NCI-H2107 (cell line): ENCODE measurements at regions not wholly inside any gene's neighbourhood (a gene's known extent, or its start where the extent isn't known, plus 50 kb on each side); places are given as distances from the start of the nearest gene placed in this dataset.
A peak's percentile ranks its signal among the peaks of the same experiment; 100 is the strongest.
"Not testable (repeated sequence)": the region's sequence is repeated elsewhere in the genome, so short reads cannot be mapped to it uniquely, and the experiment has no call there.

ENCODE experiments used
- DNase-seq: peaks from one replicate; lab custom pipeline; 2025; lab: John Stamatoyannopoulos, UW

- no peak for DNase-seq
Observed at GRCh38 chr18:68234131-68234530, 480.8 kb downstream of the TMX3 start.

- DNase-seq = peak; percentile 44
Observed at GRCh38 chr18:68233018-68233417, 481.9 kb downstream of the TMX3 start.

- DNase-seq = no peak
Observed at GRCh38 chr18:68229351-68229750, 485.6 kb downstream of the TMX3 start.

DNA sequence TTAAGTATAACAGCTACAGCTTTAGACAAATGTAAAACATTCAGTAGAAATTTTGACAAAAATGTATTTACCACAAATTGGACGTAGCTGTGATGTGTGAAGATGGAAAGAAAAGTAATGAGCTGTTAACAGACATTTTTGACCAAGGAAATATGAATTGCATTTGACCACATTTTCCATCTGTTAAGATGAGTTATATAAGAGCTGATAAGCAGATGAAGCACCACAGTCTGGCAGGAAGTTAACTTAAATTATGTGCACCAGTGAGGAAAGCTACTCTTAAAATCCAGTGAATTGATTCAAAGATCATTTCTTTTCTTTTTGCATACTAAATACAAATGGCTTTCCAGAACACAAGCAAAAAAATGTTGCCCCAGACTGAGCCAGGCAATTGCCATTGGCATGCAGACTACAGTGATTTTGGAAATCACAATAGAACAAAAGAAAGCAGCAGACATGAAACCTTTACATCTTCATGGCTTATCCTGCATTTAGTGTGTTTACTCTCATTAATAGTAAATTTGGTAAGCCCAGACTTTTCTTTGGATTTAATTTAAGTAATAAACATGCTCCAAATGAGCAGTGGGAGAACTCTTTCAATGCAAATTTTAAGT, 493.7 kb downstream of the TMX3 start:
- DNase-seq = no peak

DNA sequence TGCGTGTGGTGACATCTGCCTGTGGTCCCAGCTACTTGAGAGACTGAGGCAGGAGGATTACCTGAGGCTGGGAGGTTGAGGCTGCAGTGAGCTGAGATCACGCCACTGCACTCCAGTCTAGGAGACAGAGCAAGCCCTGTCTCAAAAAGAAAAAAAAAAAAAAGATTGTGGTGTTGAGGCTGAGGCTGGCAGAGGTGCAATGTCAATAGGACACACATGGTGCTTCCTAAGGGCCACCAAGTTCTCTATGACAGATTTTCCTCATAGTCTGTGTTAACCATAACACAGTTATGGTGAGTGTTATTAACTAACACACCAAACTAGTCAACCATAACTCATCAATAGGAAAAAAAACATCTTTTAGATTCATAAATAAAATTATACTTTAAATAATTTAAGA, 494.4 kb downstream of the TMX3 start:
- DNase-seq = no peak

- no peak for DNase-seq
Observed at GRCh38 chr18:68219872-68220271, 495.0 kb downstream of the TMX3 start.

GRCh38 chr18:68219274-68219673, 495.6 kb downstream of the TMX3 start:
- DNase-seq = no peak

DNA sequence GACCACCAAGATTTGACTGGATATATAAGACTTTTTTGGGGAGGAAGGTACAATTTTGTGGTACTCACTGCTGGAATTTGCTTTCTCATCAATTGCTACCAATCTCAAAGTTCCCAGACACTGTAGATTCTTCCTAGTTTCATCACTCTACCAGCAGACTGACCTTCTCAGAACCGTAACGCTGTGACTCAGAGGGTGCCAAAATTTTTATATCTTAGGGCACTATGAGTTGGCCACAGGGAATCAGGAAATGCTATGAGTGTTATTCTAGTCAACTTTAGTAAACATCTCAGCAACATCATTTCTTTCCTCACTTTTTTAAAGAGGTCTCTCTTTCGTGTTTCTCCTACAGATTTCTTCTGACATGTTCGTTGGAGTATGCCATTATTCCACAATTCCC, 499.0 kb downstream of the TMX3 start:
- DNase-seq = no peak

GRCh38 chr18:68186039-68186438, 528.9 kb downstream of the TMX3 start:
- DNase-seq = no peak

DNA sequence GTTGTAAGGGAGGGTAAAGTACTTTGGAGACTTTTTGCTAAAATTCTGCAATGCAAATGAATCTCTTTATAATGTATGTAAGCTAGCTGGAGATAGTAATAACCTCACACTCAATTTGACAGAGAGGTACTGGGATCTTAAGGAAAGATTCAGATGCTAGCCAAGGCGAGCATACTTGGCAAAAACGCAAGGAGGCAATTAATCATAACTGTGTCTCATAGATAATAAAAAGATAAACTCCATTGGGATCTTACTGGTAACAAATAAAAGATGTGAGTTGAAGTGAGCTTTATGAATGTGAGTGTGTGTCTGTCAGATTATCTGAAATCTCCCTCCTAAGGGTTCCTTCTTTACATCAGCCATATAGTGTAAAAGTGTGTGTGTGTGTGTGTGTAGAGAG, 533.0 kb downstream of the TMX3 start:
- no peak for DNase-seq

GRCh38 chr18:68179811-68180210, 535.1 kb downstream of the TMX3 start:
- DNase-seq = no peak

GRCh38 chr18:68178921-68179320, 536.0 kb downstream of the TMX3 start:
- DNase-seq = no peak

GRCh38 chr18:68177807-68178702, 536.9 kb downstream of the TMX3 start:
- DNase-seq = no peak

DNA sequence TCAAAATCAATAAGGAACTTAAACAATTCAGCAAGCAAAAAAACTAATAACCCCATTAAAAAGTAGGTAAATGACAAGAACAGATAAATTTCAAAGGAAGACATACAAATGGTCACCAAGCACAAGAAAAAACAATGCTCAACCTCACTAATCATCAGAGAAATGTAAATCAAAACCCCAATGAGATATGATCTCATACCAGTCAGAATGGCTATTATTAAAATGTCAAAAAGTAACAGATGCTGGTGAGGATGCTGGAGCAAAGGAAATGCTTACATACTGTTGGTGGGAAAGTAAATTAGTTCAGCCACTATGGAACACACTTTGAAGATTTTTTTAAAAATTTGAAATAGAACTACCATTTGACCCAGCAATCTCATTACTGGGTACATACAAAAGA, 538.0 kb downstream of the TMX3 start:
- no peak for DNase-seq

- no peak for DNase-seq
Observed at GRCh38 chr18:68172842-68173549, 541.9 kb downstream of the TMX3 start.

DNA sequence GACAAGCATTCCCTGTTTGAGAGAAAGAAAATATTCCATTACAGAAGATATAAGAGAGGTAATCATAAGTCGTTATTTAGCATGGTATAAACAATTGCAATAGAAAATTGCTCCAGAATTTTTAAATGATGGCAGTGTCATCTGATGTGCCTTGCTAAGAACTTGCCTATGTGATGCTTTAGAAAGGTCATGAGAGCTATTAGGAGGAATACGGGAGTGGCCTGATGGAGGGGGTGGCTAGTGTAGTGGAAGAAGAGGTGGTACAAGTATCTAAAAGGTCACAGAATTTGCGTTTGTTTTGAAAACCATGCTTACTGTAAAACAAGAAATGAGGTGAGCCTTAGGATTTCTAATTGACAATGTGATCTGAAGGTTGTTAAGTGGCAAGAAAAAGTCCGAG, 550.0 kb downstream of the TMX3 start:
- no peak for DNase-seq

GRCh38 chr18:68153821-68154220, 561.1 kb downstream of the TMX3 start:
- DNase-seq = not testable (repeated sequence)

GRCh38 chr18:68152770-68153169, 562.1 kb downstream of the TMX3 start:
- no peak for DNase-seq

DNA sequence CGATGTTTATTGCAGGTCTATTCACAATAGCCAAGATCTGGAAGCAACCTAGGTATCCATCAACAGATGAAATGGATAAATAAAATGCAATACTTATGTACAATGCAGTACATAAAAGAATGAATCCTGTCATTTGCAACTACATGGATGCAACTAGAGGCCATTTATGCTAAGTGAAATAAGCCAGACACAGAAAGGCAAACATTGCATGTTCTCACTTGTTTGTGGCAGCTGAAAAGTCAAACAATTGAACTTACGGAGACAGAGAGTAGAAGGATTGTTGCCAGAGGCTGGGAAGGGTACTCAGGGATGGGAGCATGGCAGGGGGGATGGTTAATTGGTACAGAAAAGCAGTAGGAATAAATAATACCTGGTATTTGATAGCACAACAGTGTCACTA, 563.9 kb downstream of the TMX3 start:
- no peak for DNase-seq

DNA sequence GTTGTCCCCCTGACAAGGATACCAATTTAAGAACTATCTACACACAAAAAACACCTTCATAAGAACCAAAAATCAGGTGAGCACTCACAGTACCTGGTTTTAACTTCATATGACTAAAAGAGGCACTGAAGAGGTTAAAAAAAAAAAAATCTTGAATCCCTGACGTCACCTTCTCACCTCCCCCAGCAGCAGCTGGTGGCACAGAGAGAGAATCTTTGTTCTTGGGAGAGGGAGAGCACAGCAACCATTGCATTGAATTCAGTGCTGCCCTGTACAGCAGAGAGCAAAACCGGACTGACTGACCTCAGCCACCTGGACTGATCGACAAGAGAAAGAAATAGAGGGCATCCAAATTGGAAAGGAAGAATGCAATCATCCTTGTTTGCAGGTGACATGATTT, 566.0 kb downstream of the TMX3 start:
- peak; percentile 30 for DNase-seq

GRCh38 chr18:68147728-68148127, 567.2 kb downstream of the TMX3 start:
- no peak for DNase-seq

DNA sequence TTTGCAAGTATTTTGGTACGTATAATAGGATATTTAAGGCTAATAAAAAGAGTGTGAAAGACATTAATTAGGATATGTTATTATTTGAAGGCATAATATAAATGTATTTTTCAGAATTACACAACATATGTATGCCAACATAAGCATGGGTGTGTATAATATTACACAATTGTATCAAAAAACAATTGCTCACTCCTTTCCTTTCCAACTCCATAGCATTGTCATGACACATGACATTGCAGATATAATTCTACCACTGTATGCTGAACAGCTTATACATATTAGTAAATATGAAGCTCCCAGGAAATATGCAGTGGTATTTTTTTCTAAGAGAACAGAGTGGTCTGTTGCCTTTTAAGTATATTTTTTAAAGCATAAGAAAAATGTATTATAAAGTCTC, 593.1 kb downstream of the TMX3 start:
- no peak for DNase-seq

DNA sequence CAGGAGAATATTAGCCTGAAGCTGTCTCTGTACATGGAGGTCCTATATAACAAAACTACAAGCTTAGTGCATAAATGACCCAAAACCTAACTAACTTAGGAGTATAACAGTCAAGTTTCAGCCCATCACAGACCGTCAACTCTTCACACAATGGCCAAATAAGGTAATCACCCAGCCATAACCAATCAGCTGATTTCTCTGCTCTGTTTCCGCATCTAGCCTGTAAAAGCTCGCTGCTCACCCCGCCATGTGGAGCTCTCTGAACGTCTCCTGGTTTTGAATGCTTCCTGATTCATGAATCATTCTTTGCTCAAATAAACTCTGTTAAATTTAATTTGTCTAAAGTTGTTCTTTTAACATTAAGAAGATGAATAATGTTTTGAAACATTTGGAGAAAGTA, 593.6 kb downstream of the TMX3 start:
- DNase-seq = no peak
